Activated CD4-positive, alpha-beta T cell treated with anti-CD3 and anti-CD28 coated beads, Interleukin-2, amount 50 U/mL, for 16 hours (primary cell): ENCODE measurements at regions not wholly inside any gene's neighbourhood (a gene's known extent, or its start where the extent isn't known, plus 50 kb on each side); places are given as distances from the start of the nearest gene placed in this dataset.

Experiments
- DNase-seq: peaks from one replicate; pipeline ENCODE4 v3.0.0-alpha.2; 2020

DNA sequence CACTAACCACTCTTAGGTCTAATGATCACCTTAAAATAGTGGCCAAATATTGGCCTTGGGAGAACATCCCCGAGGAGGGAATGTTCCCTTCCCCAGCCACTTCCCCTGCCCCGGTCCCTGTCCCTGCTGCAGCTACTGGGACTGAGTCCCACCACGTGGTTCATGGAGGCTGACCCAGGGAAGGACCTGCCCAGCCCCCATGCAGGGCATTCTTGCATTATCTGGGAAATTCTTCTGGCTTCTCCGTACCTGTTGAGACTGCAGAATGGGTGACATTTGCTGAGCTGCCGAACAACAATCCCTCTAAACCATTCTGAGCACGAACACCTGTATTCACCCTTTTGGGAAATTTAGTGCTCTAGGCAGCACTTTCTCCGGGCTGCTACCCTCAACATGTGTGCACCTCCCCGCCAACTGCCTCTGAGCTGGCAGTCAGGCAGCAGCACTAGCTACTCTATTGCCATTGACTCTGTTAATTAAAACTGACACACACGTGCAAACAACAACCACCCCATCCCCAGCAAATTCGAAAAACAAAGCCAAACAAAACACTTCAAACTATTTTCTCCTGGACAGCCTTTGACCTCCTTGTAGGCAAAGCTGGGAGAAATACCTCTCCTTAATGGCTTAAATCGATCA lies 567.4 kb upstream of the MKI67 start:
- DNase-seq, result no peak

GRCh38 chr10:128694168-128694850 lies 568.1 kb upstream of the MKI67 start:
- no peak for DNase-seq

DNA sequence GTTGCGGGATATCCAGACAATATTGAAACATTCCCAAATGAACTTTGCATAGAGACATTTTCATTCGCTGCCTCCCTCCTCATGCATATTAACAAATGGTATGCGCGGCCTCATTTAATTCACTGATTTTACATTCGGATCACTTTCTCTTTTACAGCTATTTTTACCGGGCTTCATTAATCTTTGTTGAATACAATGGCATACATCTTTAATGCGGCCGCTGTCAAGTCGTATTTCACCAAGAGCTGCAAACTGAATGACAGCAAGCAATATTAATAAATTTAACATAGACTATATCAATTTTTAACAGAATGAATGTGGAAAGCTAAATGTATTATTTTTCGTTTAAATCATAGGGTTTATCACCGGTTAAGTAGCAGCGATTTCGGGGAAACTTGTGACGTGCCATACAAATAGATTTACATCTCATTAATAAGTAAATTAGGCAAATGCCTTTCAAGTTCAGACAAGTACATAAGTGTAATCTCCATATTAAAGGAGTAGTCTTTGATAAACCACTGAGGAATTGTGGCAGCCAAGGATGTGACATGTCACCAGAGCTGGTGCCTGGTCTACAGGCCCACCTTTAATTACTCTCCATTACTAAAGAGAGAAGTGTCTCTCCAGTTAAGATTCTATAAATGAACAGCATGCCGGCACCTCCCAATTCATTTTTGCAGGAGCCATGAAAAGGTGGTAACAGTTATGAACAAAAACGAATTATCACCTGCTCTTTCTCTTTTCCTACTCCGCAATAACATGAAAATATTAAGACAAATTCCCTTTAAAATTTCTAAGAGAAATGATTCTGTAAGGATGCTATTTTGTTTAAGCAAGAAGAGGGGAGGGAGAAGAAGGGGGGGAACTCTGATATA lies 568.9 kb upstream of the MKI67 start:
- DNase-seq, result no peak

DNA sequence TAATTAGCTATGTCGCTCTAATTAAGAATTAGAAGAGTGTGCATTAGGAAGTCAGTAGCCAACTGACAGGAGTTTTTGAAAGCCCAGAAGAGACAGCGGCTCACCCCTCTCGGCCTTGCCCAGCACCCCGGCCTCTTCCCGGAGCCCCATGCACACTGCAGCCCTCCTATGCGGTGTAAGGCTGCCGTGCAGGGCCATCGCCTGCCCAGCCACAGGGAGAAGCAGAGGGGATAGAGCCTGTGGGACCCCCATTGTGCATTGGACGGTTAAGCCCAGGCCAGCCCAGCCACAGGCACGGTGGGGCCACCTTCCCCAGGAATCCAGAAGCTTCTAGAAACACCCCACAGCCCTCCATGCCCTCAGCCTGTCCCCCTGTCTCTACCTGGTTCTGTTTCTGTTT lies 569.7 kb upstream of the MKI67 start:
- DNase-seq, result no peak

GRCh38 chr10:128697437-128697836 lies 571.2 kb upstream of the MKI67 start:
- DNase-seq, result no peak

- no peak for DNase-seq
These were observed 575.2 kb upstream of the MKI67 start for GRCh38 chr10:128701381-128701780.

- DNase-seq, result no peak
These were observed 575.6 kb upstream of the MKI67 start for GRCh38 chr10:128701837-128702236.

DNA sequence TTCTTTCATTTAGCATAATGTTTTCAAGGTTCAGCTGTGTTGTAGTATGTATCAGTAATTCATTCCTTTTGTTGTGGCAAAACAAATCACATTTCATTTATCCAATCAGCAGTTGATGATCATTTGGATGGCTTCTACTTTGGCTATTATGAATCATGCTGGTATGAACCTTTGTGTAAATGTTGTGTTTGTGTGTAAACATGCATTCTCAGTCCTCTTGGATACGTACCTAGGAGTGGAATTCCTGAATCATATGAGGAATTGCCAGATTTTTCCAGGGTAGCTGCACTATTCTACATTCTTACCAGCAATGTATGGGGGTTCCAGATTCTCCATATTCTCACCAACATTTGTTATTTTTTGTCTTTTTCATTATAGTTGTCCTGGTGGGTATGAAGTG lies 578.5 kb upstream of the MKI67 start:
- no peak for DNase-seq

GRCh38 chr10:128708182-128708581 lies 582.0 kb upstream of the MKI67 start:
- DNase-seq, result no peak

DNA sequence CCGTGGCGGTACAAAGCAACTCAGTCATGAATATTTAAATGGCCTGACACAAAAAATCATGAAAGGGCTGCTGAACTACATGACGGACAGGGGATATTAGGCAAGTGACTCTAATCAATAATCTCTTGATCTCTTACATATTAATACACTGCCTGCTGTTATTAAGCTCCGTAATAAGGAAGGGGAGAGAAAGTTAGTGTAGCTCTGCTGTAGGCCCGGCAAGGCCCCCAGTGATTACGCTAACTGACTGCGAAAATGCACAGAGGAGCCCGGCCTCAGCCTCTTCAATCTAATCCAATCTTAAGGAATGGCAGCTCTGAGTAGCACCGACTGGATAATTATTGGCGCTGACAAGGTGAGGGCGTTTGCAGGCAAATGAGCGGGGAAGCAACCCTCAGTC lies 583.5 kb upstream of the MKI67 start:
- DNase-seq, result no peak

DNA sequence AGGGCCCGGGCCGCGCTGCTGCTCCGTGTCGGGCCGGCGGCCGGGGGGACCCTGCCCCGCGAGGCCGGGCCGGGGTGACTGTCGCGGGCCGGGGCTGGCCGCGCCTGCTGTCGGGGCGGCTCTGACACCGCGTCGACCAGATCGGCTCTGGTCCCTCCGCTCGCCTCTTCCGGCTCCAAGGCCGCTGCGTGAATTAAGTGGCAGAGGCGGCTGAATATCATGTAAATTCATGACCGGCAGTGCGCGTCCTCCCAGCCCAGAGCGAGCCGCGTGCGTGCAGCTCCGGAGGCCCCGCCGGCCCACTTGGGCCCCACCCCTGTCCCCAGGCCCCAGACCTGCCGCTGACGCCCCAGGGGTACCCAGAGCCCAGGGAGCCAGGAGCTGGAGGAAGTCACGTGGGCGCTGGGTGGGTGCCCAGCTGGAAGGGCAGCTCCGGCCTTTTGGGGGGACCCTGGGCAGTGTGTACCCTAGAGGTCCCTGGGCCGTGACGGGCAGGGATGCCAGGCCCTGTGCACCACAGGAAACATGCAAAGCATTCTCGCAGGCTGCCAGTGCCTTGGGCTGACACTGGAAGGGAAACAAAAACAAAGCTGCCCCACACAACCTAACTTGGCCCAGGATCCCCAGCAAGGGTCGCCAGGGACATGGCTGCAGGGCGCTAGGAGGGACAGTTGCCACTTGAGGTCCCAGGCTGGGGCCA lies 584.0 kb upstream of the MKI67 start:
- no peak for DNase-seq

DNA sequence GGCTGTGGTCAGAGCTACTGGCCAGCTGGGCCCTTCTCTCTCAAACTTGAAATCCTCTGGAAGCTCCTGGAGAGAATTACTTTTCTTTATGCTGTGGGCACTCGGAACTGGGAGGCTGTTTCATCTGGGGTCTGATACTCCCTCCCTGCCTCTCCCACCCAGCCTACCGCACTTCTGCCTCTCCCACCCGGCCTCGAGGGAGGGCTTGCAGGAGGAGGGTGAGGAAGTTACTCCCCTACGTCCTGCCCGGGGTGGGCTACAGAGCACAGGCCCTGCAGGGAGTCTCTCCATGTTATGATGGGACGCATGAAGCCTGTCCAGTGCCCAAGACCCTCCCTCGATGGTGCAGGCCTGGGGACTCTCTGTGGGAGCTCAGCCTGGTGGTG lies 584.6 kb upstream of the MKI67 start:
- DNase-seq, result no peak

- no peak for DNase-seq
These were observed 585.6 kb upstream of the MKI67 start for GRCh38 chr10:128711806-128712205.

DNA sequence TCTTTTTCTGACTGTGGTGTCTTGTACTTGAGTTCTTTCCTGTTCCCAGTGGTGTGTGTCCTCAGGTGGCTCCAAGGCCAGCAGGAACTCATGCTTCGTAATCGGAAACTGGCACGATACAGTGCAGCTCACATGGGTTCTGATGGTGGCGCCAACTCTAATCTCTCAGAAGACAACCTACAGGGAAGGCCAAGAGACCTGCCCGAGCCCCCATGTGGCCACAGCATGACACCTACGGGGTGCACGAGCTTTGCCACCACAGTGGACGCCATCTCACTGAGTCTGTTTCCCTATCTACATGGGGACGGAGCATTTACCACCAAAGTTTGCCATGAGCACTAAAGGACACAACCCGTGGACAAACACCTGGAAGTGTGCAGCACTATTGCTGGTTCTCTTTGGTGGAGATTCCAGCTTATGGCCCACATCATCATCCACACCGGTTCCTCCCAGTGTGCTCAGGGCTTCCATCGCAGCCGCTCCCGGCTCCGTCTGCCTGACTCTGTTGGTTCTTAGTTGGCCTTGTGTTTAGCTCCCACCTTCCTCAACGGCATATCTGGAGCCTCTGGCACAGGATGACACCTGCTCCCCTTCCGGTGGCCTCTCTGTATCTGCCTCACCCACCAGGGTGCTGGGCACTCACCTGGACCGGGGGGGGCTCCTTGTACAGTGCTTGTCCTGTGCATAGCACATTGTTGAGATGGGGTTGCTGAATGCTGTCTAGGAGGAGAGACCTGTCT lies 586.6 kb upstream of the MKI67 start:
- no peak for DNase-seq

- DNase-seq, result no peak
These were observed 587.2 kb upstream of the MKI67 start for GRCh38 chr10:128713471-128713870.

- no peak for DNase-seq
These were observed 587.8 kb upstream of the MKI67 start for GRCh38 chr10:128713874-128714570.

GRCh38 chr10:128714644-128715415 lies 588.6 kb upstream of the MKI67 start:
- DNase-seq, result no peak

DNA sequence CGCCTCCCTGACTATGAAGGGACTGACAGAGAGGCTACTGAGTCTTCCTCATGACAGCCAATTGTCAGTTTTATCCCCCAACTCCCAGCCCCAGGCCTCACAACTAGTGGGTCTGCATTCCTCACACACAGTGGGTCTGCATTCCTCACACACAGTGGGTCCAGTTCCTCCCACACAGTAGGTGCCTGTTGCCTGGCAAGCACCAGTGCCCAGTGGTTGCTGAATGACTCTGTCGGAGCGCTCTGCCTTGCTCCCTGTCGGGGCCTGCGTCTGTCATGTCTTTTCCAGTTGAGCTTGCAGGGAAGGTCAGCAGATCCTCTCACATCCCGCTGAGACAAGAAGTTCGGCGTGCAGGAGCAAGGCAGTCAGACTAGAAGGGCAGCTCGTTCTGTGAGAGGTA lies 590.0 kb upstream of the MKI67 start:
- DNase-seq, result no peak

GRCh38 chr10:128721963-128722445 lies 595.8 kb upstream of the MKI67 start:
- DNase-seq, result no peak

DNA sequence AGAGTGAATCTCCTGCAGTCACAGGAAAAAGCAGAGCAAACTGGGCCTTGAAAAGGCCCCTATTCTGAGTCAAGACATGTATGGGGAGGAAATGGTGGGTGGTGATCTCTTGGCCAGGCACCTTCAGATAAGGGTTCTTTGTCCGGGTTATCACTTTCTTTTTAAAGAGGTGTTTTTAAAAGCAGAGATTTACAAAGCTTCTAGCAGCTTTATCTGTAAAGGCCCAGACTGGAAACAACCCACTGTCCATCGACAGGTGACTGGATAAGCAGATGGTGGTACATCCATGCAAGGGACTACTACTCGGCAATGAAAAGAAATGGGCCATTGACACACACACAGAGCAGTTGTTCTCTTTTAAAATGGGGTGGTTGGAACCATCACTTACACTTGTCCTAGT lies 596.7 kb upstream of the MKI67 start:
- DNase-seq, result no peak

DNA sequence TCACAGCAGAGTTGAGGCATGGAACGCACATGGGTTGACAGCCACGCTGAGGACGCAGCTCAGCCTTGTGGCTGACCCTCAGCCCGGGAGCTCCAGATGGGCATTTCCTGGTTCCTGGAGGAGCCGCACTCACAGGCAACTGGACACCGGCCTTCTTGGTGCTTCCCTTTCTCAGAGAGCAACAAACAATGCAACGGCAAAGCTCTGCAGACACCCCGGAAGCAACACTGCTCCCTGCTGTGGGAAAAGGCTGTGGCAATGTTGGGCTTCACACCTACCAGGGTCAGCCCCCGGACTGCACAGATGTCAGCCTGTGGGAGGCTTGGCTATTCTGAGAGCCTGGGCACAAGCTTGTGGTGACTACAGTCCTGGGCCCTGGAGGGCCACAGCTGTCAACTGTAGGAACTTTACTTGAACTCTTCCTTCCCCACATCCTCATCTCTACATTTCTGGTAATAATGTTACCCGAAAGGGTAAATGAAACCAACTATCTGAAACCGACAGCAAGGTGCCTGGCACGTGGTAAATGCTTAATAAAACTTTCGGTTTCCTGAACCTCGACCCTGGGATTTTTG lies 597.5 kb upstream of the MKI67 start:
- DNase-seq, result no peak
